ENCODE measurements at regions not wholly inside any gene's neighbourhood (a gene's known extent, or its start where the extent isn't known, plus 50 kb on each side); places are given as distances from the start of the nearest gene placed in this dataset.
"Not testable (repeated sequence)": the region's sequence is repeated elsewhere in the genome, so short reads cannot be mapped to it uniquely, and the experiment has no call there.

DNA sequence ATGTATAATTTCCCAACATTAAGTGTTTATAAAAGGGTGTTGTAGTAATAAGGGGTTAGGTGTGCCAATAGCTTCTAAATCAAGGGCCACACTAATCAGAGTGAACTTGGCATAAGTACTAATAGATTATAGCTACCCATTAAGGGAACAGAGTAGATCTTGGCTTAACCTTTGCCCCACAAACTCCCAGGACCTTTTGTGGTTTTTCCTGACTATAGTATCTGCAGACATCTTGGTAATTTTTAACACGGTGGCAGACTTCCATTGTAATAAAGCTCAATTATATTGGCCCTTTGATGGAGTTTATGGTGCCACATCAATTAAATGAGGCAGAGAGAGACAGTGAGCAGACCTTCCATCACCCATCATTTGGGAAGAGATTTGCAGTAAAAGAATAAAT lies 358.5 kb upstream of the HNRNPA3 start:
- DNase-seq (ENCODE audit: low spot score) = no peak

GRCh38 chr2:176854878-176855277 lies 357.7 kb upstream of the HNRNPA3 start:
- DNase-seq (ENCODE audit: low spot score) = no peak

- DNase-seq (ENCODE audit: low spot score) = no peak
These were observed 355.9 kb upstream of the HNRNPA3 start for GRCh38 chr2:176856683-176857082.

DNA sequence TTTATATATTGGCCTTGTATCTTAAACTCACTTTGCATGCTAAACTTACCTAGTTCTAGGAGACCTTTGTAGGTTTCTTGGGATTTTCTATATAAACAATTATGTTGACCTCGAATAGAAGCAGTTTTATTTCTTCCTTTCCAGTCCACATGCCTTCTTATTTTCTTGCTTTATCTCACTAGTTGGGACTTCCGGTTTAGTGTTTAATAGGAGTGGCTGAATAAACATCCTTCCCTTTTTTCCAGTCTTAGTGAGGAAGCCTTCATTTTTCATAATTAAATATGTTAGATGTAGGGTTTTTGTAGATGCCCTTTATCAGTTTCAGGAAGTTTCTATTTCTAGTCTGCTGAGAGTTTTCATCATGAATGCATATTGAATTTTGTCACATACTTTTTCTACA lies 347.3 kb upstream of the HNRNPA3 start:
- DNase-seq (ENCODE audit: low spot score) = no peak

- no peak for DNase-seq (ENCODE audit: low spot score)
These were observed 340.2 kb upstream of the HNRNPA3 start for GRCh38 chr2:176872406-176872805.

DNA sequence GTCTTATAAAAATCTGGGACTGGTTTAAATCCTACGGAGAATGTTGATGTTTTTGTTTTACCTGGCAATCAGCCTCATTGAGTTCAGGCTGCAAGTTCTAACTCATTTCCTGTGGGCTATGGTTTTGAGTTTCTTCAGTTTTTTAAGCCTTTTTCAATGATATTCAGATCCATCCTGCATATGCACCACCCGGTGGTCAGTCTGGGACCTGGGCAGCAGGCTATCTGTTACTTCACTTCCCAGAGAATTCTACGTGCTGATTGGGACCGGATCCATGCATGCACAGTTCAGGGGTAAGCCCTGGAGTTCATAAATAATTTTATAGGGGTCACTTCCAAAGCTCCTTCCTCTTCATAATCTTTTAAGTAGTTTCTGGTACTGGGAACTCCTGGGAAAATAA lies 339.2 kb upstream of the HNRNPA3 start:
- DNase-seq (ENCODE audit: low spot score) = peak; percentile 10

DNA sequence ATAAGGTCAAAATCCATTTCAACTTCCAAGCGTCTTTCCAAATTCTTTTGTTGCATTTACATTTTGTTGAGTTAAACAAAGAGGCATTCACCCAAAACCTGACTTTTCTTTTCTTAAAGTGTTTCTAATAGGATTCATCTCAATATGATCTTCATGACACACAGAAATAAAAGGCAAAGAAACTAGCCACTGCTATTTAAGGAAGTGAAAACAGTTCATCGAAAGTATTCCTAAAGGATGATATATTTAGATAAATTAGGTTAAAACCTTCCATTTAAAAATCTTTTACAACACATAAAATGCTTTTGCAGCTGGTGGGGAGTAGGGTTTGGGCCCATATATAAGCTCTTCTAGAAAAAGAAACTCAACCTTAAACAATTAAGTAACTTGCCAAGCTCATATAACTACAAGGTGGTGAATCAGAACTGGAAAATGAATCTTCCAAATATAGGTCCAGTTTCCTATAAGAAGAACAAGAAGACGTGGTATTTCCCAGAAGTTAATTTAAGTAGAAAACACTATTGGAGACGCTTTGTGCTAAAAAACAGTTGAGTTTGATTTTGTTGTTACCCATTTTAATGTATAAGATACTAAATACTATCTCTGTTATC lies 336.0 kb upstream of the HNRNPA3 start:
- DNase-seq (ENCODE audit: low spot score) = no peak

GRCh38 chr2:176879426-176879995 lies 333.1 kb upstream of the HNRNPA3 start:
- no peak for DNase-seq (ENCODE audit: low spot score)

GRCh38 chr2:176882045-176882444 lies 330.5 kb upstream of the HNRNPA3 start:
- not testable (repeated sequence) for DNase-seq (ENCODE audit: low spot score)

DNA sequence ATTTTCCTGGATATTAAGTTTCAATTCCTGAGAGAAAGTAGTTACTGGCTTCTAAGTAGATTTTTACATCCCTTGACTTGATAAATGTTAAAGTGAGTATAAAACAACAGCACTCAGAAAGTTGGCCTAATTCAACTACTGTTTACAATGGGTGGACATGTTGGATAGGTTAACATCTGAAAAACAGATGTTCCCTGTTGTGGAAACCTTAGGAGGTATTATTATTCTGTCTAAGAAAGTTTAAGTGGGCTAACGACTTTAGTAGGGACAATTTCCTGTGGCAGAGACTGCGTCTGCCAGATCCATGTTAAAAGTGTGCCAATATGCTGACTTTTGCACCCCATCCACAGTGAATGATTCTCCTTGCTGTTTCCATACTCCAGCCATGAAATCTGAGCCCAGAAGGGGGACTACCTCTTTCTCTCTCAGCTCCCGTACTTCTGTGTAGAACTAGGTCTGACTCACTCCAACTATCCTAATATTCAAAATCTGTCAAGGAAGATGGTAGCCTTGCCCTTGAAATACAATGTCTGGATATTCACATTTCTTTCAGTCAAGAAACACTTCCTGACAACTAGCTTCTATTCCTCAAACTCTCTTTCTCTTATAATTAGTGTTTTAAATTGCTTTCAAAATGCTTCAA lies 327.5 kb upstream of the HNRNPA3 start:
- DNase-seq (ENCODE audit: low spot score) = no peak

DNA sequence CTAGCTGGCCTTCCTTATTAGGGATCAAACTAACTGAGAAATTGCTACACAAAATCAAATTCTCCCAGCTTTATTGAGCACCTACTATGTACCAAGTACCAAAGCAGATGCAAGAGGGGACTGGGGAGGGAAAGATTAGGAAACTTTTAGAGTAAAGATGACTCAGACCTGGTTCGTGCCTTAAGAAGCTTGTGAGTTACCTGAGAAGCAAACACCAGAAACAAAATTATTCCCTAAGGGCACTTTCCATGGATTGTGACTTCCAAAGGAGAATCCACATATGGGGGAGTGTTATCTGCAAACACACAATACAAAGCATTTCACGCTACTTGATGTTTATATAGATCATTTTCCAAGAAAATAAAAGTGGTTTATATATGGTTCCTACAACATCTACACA lies 326.9 kb upstream of the HNRNPA3 start:
- no peak for DNase-seq (ENCODE audit: low spot score)

DNA sequence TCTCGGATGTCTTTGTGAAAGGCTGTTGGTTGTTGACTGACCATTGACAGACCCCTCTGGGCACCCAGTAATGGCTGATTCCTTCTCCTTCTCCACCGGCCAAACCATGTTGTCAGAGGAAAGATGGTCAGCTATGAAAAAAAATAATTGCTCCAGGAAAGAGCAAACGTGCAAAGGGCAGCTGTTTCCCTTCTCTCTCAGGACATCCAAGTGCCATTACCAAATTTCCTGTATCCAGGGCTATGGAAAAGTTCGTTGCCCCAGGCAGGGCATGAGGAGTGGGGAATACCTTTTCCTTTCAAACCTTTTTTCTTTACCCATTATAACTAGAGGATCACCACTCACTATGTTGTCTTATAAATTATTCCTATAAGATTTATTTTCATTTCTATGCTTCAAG lies 321.5 kb upstream of the HNRNPA3 start:
- no peak for DNase-seq (ENCODE audit: low spot score)

GRCh38 chr2:176891857-176892256 lies 320.7 kb upstream of the HNRNPA3 start:
- no peak for DNase-seq (ENCODE audit: low spot score)

DNA sequence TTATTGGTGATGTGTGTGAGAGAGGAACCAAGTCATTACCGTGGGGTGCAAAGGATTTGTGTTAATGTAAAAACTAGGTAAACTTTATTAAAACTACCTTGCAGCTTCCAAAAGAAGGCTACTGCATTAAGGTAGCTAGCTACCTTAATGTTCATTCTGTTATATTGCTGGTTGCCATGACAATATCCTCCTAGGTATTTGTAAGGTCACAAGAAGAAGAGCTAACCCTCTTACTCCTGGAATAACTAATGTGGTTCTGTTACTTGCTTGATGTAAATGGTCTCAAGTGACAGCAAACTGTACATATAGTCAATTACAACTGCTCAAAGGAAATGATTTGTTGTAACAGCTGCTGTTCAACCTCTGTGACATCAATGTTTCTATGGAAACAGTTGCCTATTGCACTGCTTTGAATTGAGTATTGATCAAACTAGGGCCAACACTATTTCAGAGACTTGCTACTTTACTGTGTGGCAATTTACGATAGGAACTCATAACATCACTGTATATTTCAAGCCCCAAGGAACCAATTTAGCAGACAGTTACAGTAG lies 319.8 kb upstream of the HNRNPA3 start:
- DNase-seq (ENCODE audit: low spot score) = no peak

DNA sequence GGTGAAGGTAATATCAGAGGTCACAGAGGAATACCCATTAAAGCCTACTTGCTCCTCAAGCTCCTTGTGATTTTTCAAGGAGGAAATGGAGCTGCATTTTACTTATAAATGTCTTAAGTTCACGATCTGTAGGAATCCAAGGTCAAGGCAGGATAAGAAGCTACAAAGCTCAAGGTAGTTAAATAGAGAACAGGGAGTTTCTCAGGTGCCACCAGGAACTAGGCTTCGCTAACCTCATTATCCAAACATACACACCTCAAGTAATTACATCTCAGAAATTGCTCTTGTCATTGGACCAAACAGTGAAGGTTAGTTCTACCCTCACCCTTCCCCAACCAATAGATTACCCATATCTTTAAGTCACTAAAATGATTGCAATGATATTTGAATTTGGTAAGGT lies 317.4 kb upstream of the HNRNPA3 start:
- DNase-seq (ENCODE audit: low spot score) = no peak

DNA sequence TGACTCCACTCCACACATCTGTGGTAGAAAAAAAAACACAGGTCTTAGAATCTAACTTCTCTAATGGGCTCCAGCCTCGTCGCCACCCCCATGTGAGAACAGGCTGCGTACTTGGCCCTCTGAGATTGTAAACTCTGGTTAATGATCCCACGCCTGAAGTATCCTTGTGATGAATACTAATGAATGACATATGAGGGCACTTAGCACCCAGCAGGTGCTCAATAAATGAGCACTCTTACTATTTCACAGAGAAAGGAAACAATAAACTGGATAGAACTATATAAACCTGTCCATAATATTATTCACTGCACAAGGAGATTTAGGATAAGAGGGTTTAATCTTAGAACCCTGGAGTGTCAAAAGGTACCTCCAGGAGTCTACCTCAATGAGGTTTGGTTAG lies 310.1 kb upstream of the HNRNPA3 start:
- DNase-seq (ENCODE audit: low spot score) = no peak

- not testable (repeated sequence) for DNase-seq (ENCODE audit: low spot score)
These were observed 308.5 kb upstream of the HNRNPA3 start for GRCh38 chr2:176904053-176904452.

GRCh38 chr2:176907341-176907740 lies 305.3 kb upstream of the HNRNPA3 start:
- DNase-seq (ENCODE audit: low spot score) = no peak

DNA sequence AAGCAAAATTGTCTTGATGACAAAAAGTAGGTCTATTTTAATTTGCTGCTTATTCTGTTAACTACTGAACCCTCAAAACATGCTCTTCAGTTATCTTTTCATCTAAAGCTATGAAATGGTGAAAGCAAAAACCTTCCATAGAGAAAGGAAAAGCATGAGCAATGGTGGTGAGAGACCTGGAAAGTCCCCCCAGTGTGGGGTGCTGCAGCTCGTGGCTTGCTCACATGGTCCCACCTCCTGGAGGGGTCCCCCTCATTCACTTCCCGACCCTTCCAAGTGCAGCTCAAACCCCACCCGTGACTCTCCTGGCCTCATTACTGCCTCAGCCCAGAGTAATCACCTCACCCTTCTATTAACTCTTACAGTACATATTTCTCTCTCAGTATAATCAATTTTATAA lies 301.8 kb upstream of the HNRNPA3 start:
- DNase-seq (ENCODE audit: low spot score) = no peak

DNA sequence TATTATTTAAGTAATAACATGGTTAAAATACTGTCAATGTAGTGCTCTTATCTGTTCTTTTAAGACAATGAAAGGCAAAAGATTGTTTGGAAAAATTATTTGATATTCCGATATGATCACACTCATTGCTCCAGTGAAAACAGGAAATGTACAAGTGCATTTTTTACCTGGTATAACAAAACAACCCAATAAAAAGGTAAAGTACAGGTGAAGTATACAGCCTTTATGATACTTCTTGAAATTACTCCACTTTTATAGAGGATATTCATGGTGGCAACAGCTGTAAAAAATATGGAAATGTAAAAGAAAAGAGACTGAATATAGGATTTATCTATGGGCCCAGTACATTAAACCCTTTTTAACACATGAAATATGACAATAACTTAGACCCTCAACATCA lies 298.6 kb upstream of the HNRNPA3 start:
- DNase-seq (ENCODE audit: low spot score) = no peak

- DNase-seq (ENCODE audit: low spot score) = no peak
These were observed 298.2 kb upstream of the HNRNPA3 start for GRCh38 chr2:176914371-176914770.

- DNase-seq (ENCODE audit: low spot score) = not testable (repeated sequence)
These were observed 290.0 kb upstream of the HNRNPA3 start for GRCh38 chr2:176922545-176922944.

DNA sequence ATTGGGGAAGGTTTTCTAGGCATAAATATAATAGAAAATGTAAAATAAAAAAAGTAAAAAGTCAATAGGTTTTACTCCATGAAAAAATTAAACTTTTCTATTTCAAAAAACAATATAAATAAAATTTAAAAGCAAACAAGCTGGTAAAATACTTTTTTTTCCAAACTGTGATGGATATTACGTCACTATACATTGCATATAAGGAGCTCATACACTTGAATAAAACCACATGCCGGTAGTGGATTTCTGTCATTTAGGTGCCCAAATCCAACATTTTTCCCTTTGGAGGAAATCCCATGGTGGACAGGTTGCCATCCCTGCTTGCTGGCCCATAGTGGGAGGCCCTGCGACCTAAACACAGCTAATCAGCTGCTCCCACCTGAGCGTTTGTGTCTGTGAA lies 289.4 kb upstream of the HNRNPA3 start:
- no peak for DNase-seq (ENCODE audit: low spot score)
